IMR-90 (cell line): ENCODE measurements at regions not wholly inside any gene's neighbourhood (a gene's known extent, or its start where the extent isn't known, plus 50 kb on each side); places are given as distances from the start of the nearest gene placed in this dataset.

Experiments used
- ATAC-seq: fragments of 200-7000 bp; cut with Tn5 transposase; 2 replicates; pipeline ENCODE4 v1.9.1; 2020; ENCODE audit warnings: low read depth, mild to moderate bottlenecking, moderate library complexity
- BruUV-seq: library from RNA; stranded (reverse); fragments of 400-500 nt; replicated peaks from 2 replicates; lab custom pipeline; 2021; lab: Mats Ljungman, UMichigan
- CTCF ChIA-PET: fragments of 300-600 bp; formaldehyde crosslinking; extraction: SDS; loops from one replicate; lab custom pipeline; 2021; ENCODE audit warnings: antibody characterized with exemption; lab: Yijun Ruan, JAX
- POLR2A ChIA-PET: fragments of 300-600 bp; sonication (Branson Sonifier 250); formaldehyde crosslinking; loops from one replicate; lab custom pipeline; 2022; ENCODE audit warnings: antibody characterized with exemption; ENCODE audit not compliant: unreplicated experiment; lab: Charles Lee
- DNase-seq: peaks from one replicate; pipeline ENCODE4 v3.0.0; 2013
- H2AFZ ChIP-seq: replicated peaks from 2 replicates; pipeline ENCODE3; 2013; ENCODE audit warnings: low read length, mild to moderate bottlenecking; ENCODE audit not compliant: poor library complexity
- H2AK5ac ChIP-seq: 2 replicates; pipeline ENCODE4 v1.6.1; 2013; ENCODE audit warnings: low read depth, low read length, inconsistent platforms
- H2AK9ac ChIP-seq: replicated peaks from 2 replicates; pipeline ENCODE3; 2013; ENCODE audit warnings: mild to moderate bottlenecking, low read depth, low read length, moderate library complexity; ENCODE audit not compliant: poor library complexity
- H2BK120ac ChIP-seq: 2 replicates; pipeline ENCODE4 v1.6.1; 2013; ENCODE audit warnings: low read depth, low read length, inconsistent platforms
- H2BK15ac ChIP-seq: 3 replicates; pipeline ENCODE4 v1.6.1; 2013; ENCODE audit warnings: low read depth, low read length, inconsistent platforms
- H2BK20ac ChIP-seq: 2 replicates; pipeline ENCODE4 v1.6.1; 2013; ENCODE audit warnings: low read depth, mild to moderate bottlenecking, inconsistent platforms, low read length, moderate library complexity
- H2BK5ac ChIP-seq: 2 replicates; pipeline ENCODE4 v1.6.1; 2013; ENCODE audit warnings: mild to moderate bottlenecking, low read depth, low read length, inconsistent platforms; ENCODE audit not compliant: poor library complexity, severe bottlenecking
- H3K14ac ChIP-seq: replicated peaks from 2 replicates; pipeline ENCODE4 v1.6.1; 2013; ENCODE audit warnings: low read depth, low read length, inconsistent platforms
- H3K18ac ChIP-seq: 2 replicates; pipeline ENCODE4 v1.6.1; 2013; ENCODE audit warnings: low read depth, low read length, control low read depth
- H3K23ac ChIP-seq: 2 replicates; pipeline ENCODE4 v1.6.1; 2013; ENCODE audit warnings: low read depth, low read length, inconsistent platforms
- H3K27ac ChIP-seq: 2 replicates; pipeline ENCODE4 v1.5.1; 2013; ENCODE audit warnings: mild to moderate bottlenecking, control low read depth, low read length; ENCODE audit not compliant: insufficient read depth
- H3K27me3 ChIP-seq: 2 replicates; pipeline ENCODE4 v1.6.1; 2013; ENCODE audit warnings: low read length; ENCODE audit not compliant: control insufficient read depth, insufficient read depth
- H3K36me3 ChIP-seq: 2 replicates; pipeline ENCODE4 v1.6.1; 2013; ENCODE audit warnings: low read length, mixed read lengths; ENCODE audit not compliant: control insufficient read depth, insufficient read depth
- H3K4ac ChIP-seq: 2 replicates; pipeline ENCODE4 v1.6.1; 2013; ENCODE audit warnings: low read depth, low read length, inconsistent platforms
- H3K4me1 ChIP-seq: 2 replicates; pipeline ENCODE4 v1.6.1; 2013; ENCODE audit warnings: low read length, mixed read lengths; ENCODE audit not compliant: control insufficient read depth, insufficient read depth
- H3K4me2 ChIP-seq: 2 replicates; pipeline ENCODE4 v1.6.1; 2013; ENCODE audit warnings: low read depth, mild to moderate bottlenecking, control low read depth, low read length, moderate library complexity
- H3K4me3 ChIP-seq: 2 replicates; pipeline ENCODE4 v1.5.1; 2013; ENCODE audit warnings: low read depth, mild to moderate bottlenecking, control low read depth, low read length, moderate library complexity; ENCODE audit not compliant: insufficient read depth
- H3K56ac ChIP-seq: 2 replicates; pipeline ENCODE4 v1.6.1; 2013; ENCODE audit warnings: low read length, inconsistent platforms; ENCODE audit not compliant: insufficient read depth; ENCODE audit errors: extremely low read depth
- H3K79me1 ChIP-seq, 2 experiments: 2 replicates each; pipeline ENCODE4 v1.6.1; 2013; ENCODE audit warnings: low read length in 2 of 2, inconsistent platforms in 1 of 2, low read depth in 1 of 2
- H3K9ac ChIP-seq: 2 replicates; pipeline ENCODE4 v1.6.1; 2013; ENCODE audit warnings: low read depth, low read length, control low read depth
- H3K9me1 ChIP-seq: 2 replicates; pipeline ENCODE4 v1.6.1; 2013; ENCODE audit warnings: low read length, inconsistent platforms; ENCODE audit not compliant: insufficient read depth
- H3K9me3 ChIP-seq: 2 replicates; pipeline ENCODE4 v1.6.1; 2013; ENCODE audit warnings: low read length; ENCODE audit not compliant: control insufficient read depth, insufficient read depth
- H4K20me1 ChIP-seq: 2 replicates; pipeline ENCODE4 v1.6.1; 2013; ENCODE audit warnings: low read length, inconsistent platforms; ENCODE audit not compliant: insufficient read depth
- H4K5ac ChIP-seq: 2 replicates; pipeline ENCODE4 v1.6.1; 2013; ENCODE audit warnings: mild to moderate bottlenecking, low read depth, low read length, control low read depth
- H4K8ac ChIP-seq, 2 experiments: 2 replicates each; pipeline ENCODE4 v1.6.1; 2013; ENCODE audit warnings: low read depth in 2 of 2, low read length in 2 of 2, control low read depth in 1 of 2, inconsistent platforms in 1 of 2
- H4K91ac ChIP-seq: 2 replicates; pipeline ENCODE4 v1.6.1; 2013; ENCODE audit warnings: low read depth, low read length, inconsistent platforms; ENCODE audit not compliant: insufficient read depth
- BHLHE40 ChIP-seq: fragments of 150-350 bp; IDR thresholded peaks from 2 replicates; pipeline ENCODE4 v1.6.1; 2016; ENCODE audit warnings: mild to moderate bottlenecking, low read depth, low read length
- CEBPB ChIP-seq: IDR thresholded peaks from 2 replicates; pipeline ENCODE4 v1.6.1; 2012; ENCODE audit warnings: low read depth, low read length, improper control_type of control experiment
- CTCF ChIP-seq: conservative IDR thresholded peaks from 2 replicates; pipeline ENCODE4 v1.5.1; 2012; ENCODE audit warnings: mild to moderate bottlenecking, low read depth, low read length, improper control_type of control experiment
- MAZ ChIP-seq: IDR thresholded peaks from 2 replicates; pipeline ENCODE4 v1.6.1; 2012; ENCODE audit warnings: low read depth, mild to moderate bottlenecking, low read length, improper control_type of control experiment, moderate library complexity, borderline replicate concordance
- RAD21 ChIP-seq: IDR thresholded peaks from 2 replicates; pipeline ENCODE4 v1.6.1; 2012; ENCODE audit warnings: low read length, improper control_type of control experiment
- RCOR1 ChIP-seq: IDR thresholded peaks from 2 replicates; pipeline ENCODE4 v1.6.1; 2012; ENCODE audit warnings: mild to moderate bottlenecking, low read length, improper control_type of control experiment; ENCODE audit not compliant: insufficient replicate concordance
- WGBS, 2 experiments: methylation state at CpG; one replicate each; pipeline versions ENCODE4 v1.1.5 to v1.1.7; 2013; ENCODE audit warnings: missing lambda C conversion rate in 2 of 2; ENCODE audit not compliant: insufficient read length in 1 of 2; ENCODE audit errors: extremely low coverage in 2 of 2; 5-methylcytosine and 5-hydroxymethylcytosine counted together
- dilution Hi-C: fragments of 300-500 bp; cut with HindIII; formaldehyde crosslinking; loops from one replicate; pipeline ENCODE4 v1.14.3; 2018; ENCODE audit warnings: low sequenced_read_pairs; ENCODE audit not compliant: unreplicated experiment
- in situ Hi-C: fragments of 300-500 bp; cut with MboI; formaldehyde crosslinking; loops from 3 replicates; pipeline ENCODE4 v1.14.3; 2019; ENCODE audit warnings: low sequenced_read_pairs, inconsistent platforms, mixed read lengths
- intact Hi-C: fragments of 100-400 bp; cut with micrococcal nuclease; formaldehyde crosslinking; loops from 2 replicates; pipeline ENCODE4 v1.10.0; 2022

DNA sequence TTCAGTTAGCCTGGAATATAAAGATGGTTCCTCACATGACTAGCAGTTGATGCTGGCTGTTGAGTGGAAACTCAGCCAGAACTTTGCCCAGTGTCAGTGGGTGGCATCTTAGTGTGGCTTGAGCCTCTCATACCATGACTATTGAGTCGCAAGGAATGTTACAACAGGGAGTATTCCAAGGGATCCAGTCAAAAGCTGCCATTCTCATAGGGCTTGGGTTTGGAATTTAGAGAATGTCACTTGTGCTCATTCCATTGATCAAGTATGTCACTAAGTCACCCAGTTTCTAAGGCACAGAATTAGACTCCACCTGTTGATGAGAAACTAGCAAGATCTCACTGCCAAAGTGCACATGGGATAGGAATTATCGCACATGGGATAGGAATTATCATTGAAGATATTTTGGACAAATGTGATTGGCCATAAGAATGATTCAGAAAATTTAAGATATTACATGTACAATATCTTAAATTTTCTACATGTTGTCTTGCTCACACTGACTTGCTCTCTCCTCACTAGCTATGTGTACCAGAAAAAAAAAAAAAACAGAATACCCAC lies 1290.7 kb upstream of the ADGRL2 start:
- no peak overlapping the region for H3K27ac ChIP-seq
- CTCF ChIA-PET: no interaction called here

More for the DNA sequence above, 1290.7 kb upstream of the ADGRL2 start:
- no peak overlapping the region for H3K23ac ChIP-seq
- DNase-seq (no peak), ATAC-seq (no peak)
- intact Hi-C loops: no loop called here
- no peaks in the 10 kb centered on the region for H4K20me1 ChIP-seq
- no peak for TF ChIP-seq CEBPB
- TF ChIP-seq BHLHE40: no peak
- TF ChIP-seq MAZ: no peak
- no peak for TF ChIP-seq RAD21
- no peak for TF ChIP-seq RCOR1
- no peak for TF ChIP-seq CTCF
- no peaks in the 10 kb centered on the region for H3K79me1 ChIP-seq
- no peak overlapping the region for H2BK120ac ChIP-seq
- WGBS, 2 experiments: no CpG with 5 or more reads among the region's 2 CpGs
- no peak overlapping the region for H3K4me3 ChIP-seq
- no peak overlapping the region for H2AK5ac ChIP-seq
- no peak overlapping the region for H2BK20ac ChIP-seq
- no peak overlapping the region for H3K14ac ChIP-seq
- 0 out of 2 replicates have a peak, but pooled peaks cover 2% of the 10 kb centered on the region for H3K9me3 ChIP-seq
- H2AFZ ChIP-seq: no peak overlapping the region
- no peak overlapping the region for H3K9ac ChIP-seq
- no peak overlapping the region for H3K56ac ChIP-seq
- no peak overlapping the region for H4K5ac ChIP-seq
- no peak overlapping the region for H2BK15ac ChIP-seq
- dilution Hi-C loops: no loop called here
- in situ Hi-C loops: no loop called here
- no peaks in the 10 kb centered on the region for H3K27me3 ChIP-seq
- no peak overlapping the region for H3K4me2 ChIP-seq
- H3K4ac ChIP-seq: no peak overlapping the region
- no peak overlapping the region for H2AK9ac ChIP-seq
- no peaks in the 10 kb centered on the region for H3K4me1 ChIP-seq
- H3K9me1 ChIP-seq: no peaks in the 10 kb centered on the region
- H4K91ac ChIP-seq: no peak overlapping the region
- no TSS peak for BruUV-seq
- no peak overlapping the region for H3K18ac ChIP-seq
- no peak overlapping the region for H2BK5ac ChIP-seq
- no peak overlapping the region for H4K8ac ChIP-seq
- H3K36me3 ChIP-seq: no peaks in the 10 kb centered on the region
- POLR2A ChIA-PET: no interaction called here
